ENCODE measurements at regions not wholly inside any gene's neighbourhood (a gene's known extent, or its start where the extent isn't known, plus 50 kb on each side); places are given as distances from the start of the nearest gene placed in this dataset.

GRCh38 chr1:90443354-90443753 lies 273.7 kb downstream of the BARHL2 start:
- ATAC-seq, result no peak
- DNase-seq, result no peak
- TF ChIP-seq, protein P1, sequence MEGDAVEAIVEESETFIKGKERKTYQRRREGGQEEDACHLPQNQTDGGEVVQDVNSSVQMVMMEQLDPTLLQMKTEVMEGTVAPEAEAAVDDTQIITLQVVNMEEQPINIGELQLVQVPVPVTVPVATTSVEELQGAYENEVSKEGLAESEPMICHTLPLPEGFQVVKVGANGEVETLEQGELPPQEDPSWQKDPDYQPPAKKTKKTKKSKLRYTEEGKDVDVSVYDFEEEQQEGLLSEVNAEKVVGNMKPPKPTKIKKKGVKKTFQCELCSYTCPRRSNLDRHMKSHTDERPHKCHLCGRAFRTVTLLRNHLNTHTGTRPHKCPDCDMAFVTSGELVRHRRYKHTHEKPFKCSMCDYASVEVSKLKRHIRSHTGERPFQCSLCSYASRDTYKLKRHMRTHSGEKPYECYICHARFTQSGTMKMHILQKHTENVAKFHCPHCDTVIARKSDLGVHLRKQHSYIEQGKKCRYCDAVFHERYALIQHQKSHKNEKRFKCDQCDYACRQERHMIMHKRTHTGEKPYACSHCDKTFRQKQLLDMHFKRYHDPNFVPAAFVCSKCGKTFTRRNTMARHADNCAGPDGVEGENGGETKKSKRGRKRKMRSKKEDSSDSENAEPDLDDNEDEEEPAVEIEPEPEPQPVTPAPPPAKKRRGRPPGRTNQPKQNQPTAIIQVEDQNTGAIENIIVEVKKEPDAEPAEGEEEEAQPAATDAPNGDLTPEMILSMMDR (IDR thresholded peaks at IDR 0.05), result no peak
- intact Hi-C loops (cut with DNase I), result no loop called here
- Histone ChIP-seq H3K4me1 (no peaks in the 10 kb centered on the region), H3K9me3 (no peaks in the 10 kb centered on the region), H3K27ac (no peak overlapping the region), H3K4me3 (no peak overlapping the region), H3K36me3 (no peaks in the 10 kb centered on the region), H3K27me3 (ENCODE audit: low read depth) (no peaks in the 10 kb centered on the region)

DNA sequence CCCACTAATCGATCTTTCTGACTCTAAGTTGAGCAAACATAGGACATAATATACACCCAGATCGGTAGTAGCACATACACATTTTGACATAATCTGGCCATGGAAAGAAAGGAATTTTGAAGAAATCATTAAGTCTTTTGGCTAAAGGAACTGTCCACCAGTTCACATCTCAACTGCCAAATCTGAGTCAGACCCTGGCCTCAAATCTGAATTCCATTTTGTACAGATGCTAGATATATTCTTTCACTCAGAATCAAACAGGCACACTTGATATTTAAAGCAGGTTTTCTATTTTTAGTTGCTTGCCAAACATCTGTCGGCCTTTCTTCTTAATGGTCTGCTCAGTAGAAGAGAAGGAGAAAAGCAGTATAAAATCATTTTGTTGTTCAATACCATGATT lies 281.8 kb downstream of the BARHL2 start:
- TF ChIP-seq, protein P1 (IDR thresholded peaks at IDR 0.05), result no peak
- H3K4me1 ChIP-seq, result no peaks in the 10 kb centered on the region
- no peaks in the 10 kb centered on the region for H3K9me3 ChIP-seq
- H3K36me3 ChIP-seq, result no peaks in the 10 kb centered on the region
- intact Hi-C loops (cut with DNase I), result no loop called here
- no peaks in the 10 kb centered on the region for H3K27me3 ChIP-seq (ENCODE audit: low read depth)
- no peak for ATAC-seq
- H3K4me3 ChIP-seq, result no peak overlapping the region
- H3K27ac ChIP-seq, result no peak overlapping the region
- DNase-seq, result no peak

GRCh38 chr1:90434460-90434859 lies 282.6 kb downstream of the BARHL2 start:
- no peaks in the 10 kb centered on the region for H3K4me1 ChIP-seq
- DNase-seq (no peak), ATAC-seq (no peak)
- intact Hi-C loops (cut with DNase I), result no loop called here
- no peak overlapping the region for H3K27ac ChIP-seq
- TF ChIP-seq, protein P1 (IDR thresholded peaks at IDR 0.05), result no peak
- no peaks in the 10 kb centered on the region for H3K27me3 ChIP-seq (ENCODE audit: low read depth)
- no peak overlapping the region for H3K4me3 ChIP-seq
- H3K36me3 ChIP-seq, result no peaks in the 10 kb centered on the region
- no peaks in the 10 kb centered on the region for H3K9me3 ChIP-seq

- Histone ChIP-seq H3K4me3 (no peak overlapping the region), H3K27me3 (ENCODE audit: low read depth) (no peaks in the 10 kb centered on the region), H3K36me3 (no peaks in the 10 kb centered on the region), H3K27ac (no peak overlapping the region), H3K9me3 (no peaks in the 10 kb centered on the region), H3K4me1 (no peaks in the 10 kb centered on the region)
- ATAC-seq, result no peak
- no peak for DNase-seq
- TF ChIP-seq, protein P1 (IDR thresholded peaks at IDR 0.05), result no peak
- intact Hi-C loops (cut with DNase I), result no loop called here
Measured at GRCh38 chr1:90417126-90417525, 300.0 kb downstream of the BARHL2 start.

DNA sequence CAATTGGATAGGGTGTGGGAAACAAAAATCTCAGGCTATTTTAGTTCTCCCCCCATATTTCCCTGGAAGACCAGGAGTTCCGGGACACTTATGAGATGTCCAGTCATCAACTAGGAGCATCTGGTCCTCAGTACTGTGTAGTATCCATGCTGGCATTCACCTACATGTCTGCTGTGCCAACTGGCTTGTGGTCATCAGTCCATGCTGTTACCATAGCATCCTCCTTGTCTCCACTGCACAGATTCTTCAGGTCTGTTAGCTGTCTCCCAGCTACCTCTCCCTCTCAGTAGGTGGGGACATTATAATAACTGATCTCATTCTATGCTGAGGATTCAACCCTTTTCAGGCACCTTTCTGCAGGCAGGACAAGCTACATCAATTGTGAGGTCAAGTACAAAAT lies 302.9 kb downstream of the BARHL2 start:
- H3K4me1 ChIP-seq, result no peaks in the 10 kb centered on the region
- H3K27me3 ChIP-seq (ENCODE audit: low read depth), result no peaks in the 10 kb centered on the region
- no peaks in the 10 kb centered on the region for H3K9me3 ChIP-seq
- H3K36me3 ChIP-seq, result no peaks in the 10 kb centered on the region
- intact Hi-C loops (cut with DNase I), result no loop called here
- DNase-seq, result no peak
- TF ChIP-seq, protein P1 (IDR thresholded peaks at IDR 0.05), result no peak
- peak in 1 of 2 donors; percentile 30 for ATAC-seq
- no peak overlapping the region for H3K4me3 ChIP-seq
- H3K27ac ChIP-seq, result no peak overlapping the region

- H3K4me1 ChIP-seq, result no peaks in the 10 kb centered on the region
- no peaks in the 10 kb centered on the region for H3K9me3 ChIP-seq
- H3K36me3 ChIP-seq, result no peaks in the 10 kb centered on the region
- H3K4me3 ChIP-seq, result no peak overlapping the region
- no peak overlapping the region for H3K27ac ChIP-seq
- intact Hi-C loops (cut with DNase I), result no loop called here
- no peaks in the 10 kb centered on the region for H3K27me3 ChIP-seq (ENCODE audit: low read depth)
- ATAC-seq (peak; percentile 64), DNase-seq (no peak)
- TF ChIP-seq, protein P1 (IDR thresholded peaks at IDR 0.05), result no peak
Measured at GRCh38 chr1:90413519-90413918, 303.6 kb downstream of the BARHL2 start.
